Ishikawa (cell line): ENCODE measurements at regions not wholly inside any gene's neighbourhood (a gene's known extent, or its start where the extent isn't known, plus 50 kb on each side); places are given as distances from the start of the nearest gene placed in this dataset.

Source experiments
- CEBPB ChIP-seq: IDR thresholded peaks from 2 replicates; pipeline ENCODE4 v1.6.1; 2012
- CREB1 ChIP-seq: IDR thresholded peaks from 2 replicates; pipeline ENCODE4 v1.6.1; 2012; ENCODE audit warnings: low read depth
- EGR1 ChIP-seq: IDR thresholded peaks from 2 replicates; pipeline ENCODE4 v1.6.1; 2012
- EP300 ChIP-seq: IDR thresholded peaks from 2 replicates; pipeline ENCODE4 v1.6.1; 2012; ENCODE audit warnings: borderline replicate concordance
- FOXM1 ChIP-seq: IDR thresholded peaks from 2 replicates; pipeline ENCODE4 v1.6.1; 2012; ENCODE audit warnings: low read depth, borderline replicate concordance
- NFIC ChIP-seq: IDR thresholded peaks from 2 replicates; pipeline ENCODE4 v1.6.1; 2012
- RAD21 ChIP-seq: IDR thresholded peaks from 2 replicates; pipeline ENCODE4 v1.6.1; 2012; ENCODE audit warnings: low read depth
- TAF1 ChIP-seq: IDR thresholded peaks from 2 replicates; pipeline ENCODE4 v1.6.1; 2012; ENCODE audit warnings: low read depth, mild to moderate bottlenecking
- TCF12 ChIP-seq: IDR thresholded peaks from 2 replicates; pipeline ENCODE4 v1.6.1; 2012; ENCODE audit warnings: low read depth
- TEAD4 ChIP-seq: IDR thresholded peaks from 2 replicates; pipeline ENCODE4 v1.6.1; 2012
- YY1 ChIP-seq: IDR thresholded peaks from 2 replicates; pipeline ENCODE4 v1.6.1; 2012; ENCODE audit warnings: low read depth
- ZBTB7A ChIP-seq: IDR thresholded peaks from 2 replicates; pipeline ENCODE4 v1.6.1; 2012; ENCODE audit warnings: low read depth
- TF ChIP-seq, protein P1 (sequence below): IDR thresholded peaks from 2 replicates; pipeline ENCODE4 v1.6.1; 2012; ENCODE audit warnings: low read depth, mild to moderate bottlenecking
- TF ChIP-seq, protein P2 (sequence below): IDR thresholded peaks from 2 replicates; pipeline ENCODE4 v1.6.1; 2012
- TF ChIP-seq, protein P3 (sequence below): IDR thresholded peaks from 2 replicates; pipeline ENCODE4 v1.6.1; 2012

DNA sequence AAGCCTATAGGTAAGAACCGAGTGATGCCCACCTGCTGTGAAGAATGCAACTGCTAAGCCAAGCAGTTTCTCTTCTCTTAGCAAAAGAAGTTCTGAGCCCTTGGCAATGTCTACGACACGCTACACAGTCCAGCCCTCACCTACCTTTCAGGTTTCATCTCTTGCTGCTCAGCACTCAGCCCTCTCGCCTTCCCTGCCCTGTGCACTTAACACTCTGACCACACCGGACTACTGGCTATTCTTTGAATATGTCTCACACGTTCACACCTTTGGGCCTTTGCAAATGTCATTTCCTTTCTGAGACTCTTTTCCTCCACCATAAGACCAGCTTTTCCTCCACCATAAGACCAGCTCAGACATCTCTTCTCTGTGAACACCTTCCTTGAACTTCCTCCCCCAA is 67.0 kb upstream of the ITGB1 start:
- TF ChIP-seq RAD21 (no peak), FOXM1 (no peak), YY1 (no peak), EP300 (no peak), TAF1 (no peak), CEBPB (no peak), ZBTB7A (no peak), CREB1 (no peak), NFIC (no peak), TCF12 (no peak), EGR1 (no peak), TEAD4 (no peak)
- TF ChIP-seq, protein P1, sequence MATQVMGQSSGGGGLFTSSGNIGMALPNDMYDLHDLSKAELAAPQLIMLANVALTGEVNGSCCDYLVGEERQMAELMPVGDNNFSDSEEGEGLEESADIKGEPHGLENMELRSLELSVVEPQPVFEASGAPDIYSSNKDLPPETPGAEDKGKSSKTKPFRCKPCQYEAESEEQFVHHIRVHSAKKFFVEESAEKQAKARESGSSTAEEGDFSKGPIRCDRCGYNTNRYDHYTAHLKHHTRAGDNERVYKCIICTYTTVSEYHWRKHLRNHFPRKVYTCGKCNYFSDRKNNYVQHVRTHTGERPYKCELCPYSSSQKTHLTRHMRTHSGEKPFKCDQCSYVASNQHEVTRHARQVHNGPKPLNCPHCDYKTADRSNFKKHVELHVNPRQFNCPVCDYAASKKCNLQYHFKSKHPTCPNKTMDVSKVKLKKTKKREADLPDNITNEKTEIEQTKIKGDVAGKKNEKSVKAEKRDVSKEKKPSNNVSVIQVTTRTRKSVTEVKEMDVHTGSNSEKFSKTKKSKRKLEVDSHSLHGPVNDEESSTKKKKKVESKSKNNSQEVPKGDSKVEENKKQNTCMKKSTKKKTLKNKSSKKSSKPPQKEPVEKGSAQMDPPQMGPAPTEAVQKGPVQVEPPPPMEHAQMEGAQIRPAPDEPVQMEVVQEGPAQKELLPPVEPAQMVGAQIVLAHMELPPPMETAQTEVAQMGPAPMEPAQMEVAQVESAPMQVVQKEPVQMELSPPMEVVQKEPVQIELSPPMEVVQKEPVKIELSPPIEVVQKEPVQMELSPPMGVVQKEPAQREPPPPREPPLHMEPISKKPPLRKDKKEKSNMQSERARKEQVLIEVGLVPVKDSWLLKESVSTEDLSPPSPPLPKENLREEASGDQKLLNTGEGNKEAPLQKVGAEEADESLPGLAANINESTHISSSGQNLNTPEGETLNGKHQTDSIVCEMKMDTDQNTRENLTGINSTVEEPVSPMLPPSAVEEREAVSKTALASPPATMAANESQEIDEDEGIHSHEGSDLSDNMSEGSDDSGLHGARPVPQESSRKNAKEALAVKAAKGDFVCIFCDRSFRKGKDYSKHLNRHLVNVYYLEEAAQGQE = no peak
- TF ChIP-seq, protein P2, sequence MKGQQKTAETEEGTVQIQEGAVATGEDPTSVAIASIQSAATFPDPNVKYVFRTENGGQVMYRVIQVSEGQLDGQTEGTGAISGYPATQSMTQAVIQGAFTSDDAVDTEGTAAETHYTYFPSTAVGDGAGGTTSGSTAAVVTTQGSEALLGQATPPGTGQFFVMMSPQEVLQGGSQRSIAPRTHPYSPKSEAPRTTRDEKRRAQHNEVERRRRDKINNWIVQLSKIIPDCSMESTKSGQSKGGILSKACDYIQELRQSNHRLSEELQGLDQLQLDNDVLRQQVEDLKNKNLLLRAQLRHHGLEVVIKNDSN = no peak
- TF ChIP-seq, protein P3, sequence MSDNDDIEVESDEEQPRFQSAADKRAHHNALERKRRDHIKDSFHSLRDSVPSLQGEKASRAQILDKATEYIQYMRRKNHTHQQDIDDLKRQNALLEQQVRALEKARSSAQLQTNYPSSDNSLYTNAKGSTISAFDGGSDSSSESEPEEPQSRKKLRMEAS = no peak

DNA sequence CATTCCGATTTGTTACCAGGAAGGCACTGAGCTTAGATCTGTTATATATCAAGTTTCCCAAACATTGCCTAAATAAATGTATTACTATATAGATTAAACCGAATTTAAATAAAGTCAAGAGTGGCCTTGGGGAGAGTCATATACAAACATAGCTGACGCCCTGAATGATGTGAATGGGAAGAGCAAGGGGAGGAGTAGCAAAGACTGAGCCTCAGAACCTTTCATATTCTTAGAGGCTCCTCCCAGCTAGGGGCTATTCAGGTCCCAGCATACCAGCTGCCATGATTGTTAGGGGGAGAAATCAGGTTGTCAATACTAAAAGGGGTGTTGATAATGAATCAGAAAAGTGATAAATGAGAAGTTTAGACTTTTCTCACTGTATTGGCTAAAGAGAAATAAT is 64.7 kb upstream of the ITGB1 start:
- TF ChIP-seq RAD21 (no peak), TCF12 (no peak), EP300 (no peak), ZBTB7A (no peak), YY1 (no peak), EGR1 (no peak), TEAD4 (no peak), NFIC (no peak)
- TF ChIP-seq, protein P2 = no peak
- TF ChIP-seq, protein P1 = no peak

DNA sequence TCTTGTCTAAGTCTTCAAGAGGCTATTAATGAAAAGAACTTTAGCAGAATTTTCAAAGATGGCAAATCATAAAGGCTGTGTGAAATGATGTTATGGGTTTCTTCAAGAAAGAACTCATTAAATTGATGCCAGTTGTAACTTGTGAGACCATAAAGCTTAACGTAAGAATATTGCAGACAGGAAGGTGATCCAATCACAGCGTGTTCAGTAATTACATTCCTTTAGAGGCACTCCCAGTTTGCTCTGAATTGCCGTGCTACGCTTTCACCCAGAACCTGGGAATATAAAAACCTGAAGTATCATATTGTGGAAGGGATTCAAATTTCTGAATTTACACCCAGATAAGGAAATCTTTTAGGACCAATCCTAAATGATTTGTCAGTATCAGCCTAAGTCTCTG is 64.1 kb upstream of the ITGB1 start:
- TF ChIP-seq EP300 (no peak), RAD21 (no peak), EGR1 (no peak), NFIC (no peak), ZBTB7A (no peak), CREB1 (no peak), FOXM1 (no peak), TCF12 (no peak), TAF1 (no peak), TEAD4 (no peak), YY1 (no peak)
- TF ChIP-seq, protein P1 = no peak
- TF ChIP-seq, protein P2 = no peak
- TF ChIP-seq, protein P3 = no peak

DNA sequence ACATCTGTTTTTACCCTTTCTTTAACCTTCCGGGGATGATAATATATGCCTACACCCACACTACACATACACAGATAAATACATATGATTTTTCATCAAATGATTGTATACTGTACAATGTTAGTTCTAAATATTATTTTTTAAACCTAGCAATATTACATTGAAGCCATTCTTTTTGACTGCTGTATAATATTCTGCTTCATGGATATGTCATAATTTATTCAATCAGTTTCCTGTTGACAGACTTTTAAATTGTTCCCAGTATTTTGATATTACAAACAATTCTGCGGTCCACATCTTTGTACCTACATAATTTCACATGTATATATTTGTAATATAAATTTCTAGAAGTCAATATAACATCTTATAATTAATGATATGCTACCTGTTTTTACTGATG is 59.0 kb upstream of the ITGB1 start:
- TF ChIP-seq, protein P3 = no peak
- no peak for TF ChIP-seq RAD21
- TF ChIP-seq, protein P1 = no peak
- no peak for TF ChIP-seq TAF1
- TF ChIP-seq EGR1 = no peak
- TF ChIP-seq NFIC = no peak
- no peak for TF ChIP-seq YY1
- TF ChIP-seq FOXM1 = no peak
- no peak for TF ChIP-seq TEAD4
- TF ChIP-seq ZBTB7A = no peak
